Muscle layer of duodenum (tissue), 2 donors: ENCODE measurements at regions not wholly inside any gene's neighbourhood (a gene's known extent, or its start where the extent isn't known, plus 50 kb on each side); places are given as distances from the start of the nearest gene placed in this dataset.

Experiments
- H3K27ac ChIP-seq: one replicate; pipeline ENCODE4 v1.7.0; 2013; ENCODE audit warnings: mild to moderate bottlenecking, low read length
- H3K27me3 ChIP-seq: one replicate; pipeline ENCODE4 v1.7.0; 2013; ENCODE audit warnings: low read depth, mild to moderate bottlenecking, control low read depth, low read length
- H3K36me3 ChIP-seq, 2 donors: one replicate each; pipeline ENCODE4 v1.7.0; 2013; ENCODE audit warnings: low read length in 2 of 2, control low read depth in 1 of 2, mild to moderate bottlenecking in 1 of 2; ENCODE audit not compliant: insufficient read depth in 2 of 2, control insufficient read depth in 1 of 2
- H3K4me1 ChIP-seq, 2 donors: one replicate each; pipeline ENCODE4 v1.7.0; 2013; ENCODE audit warnings: low read length in 2 of 2, mild to moderate bottlenecking in 2 of 2, control low read depth in 1 of 2, moderate library complexity in 1 of 2; ENCODE audit not compliant: insufficient read depth in 2 of 2, control insufficient read depth in 1 of 2
- H3K4me3 ChIP-seq, 2 donors: one replicate each; pipeline ENCODE4 v1.7.0; 2013; ENCODE audit warnings: low read length in 2 of 2, low read depth in 1 of 2, mild to moderate bottlenecking in 1 of 2
- H3K9me3 ChIP-seq, 2 donors: one replicate each; pipeline ENCODE4 v1.7.0; 2013; ENCODE audit warnings: low read length in 2 of 2, control low read depth in 1 of 2, mild to moderate bottlenecking in 1 of 2; ENCODE audit not compliant: control insufficient read depth in 1 of 2
- donor health status: healthy.

- H3K4me1 ChIP-seq: no peaks in the 10 kb centered on the region
- H3K9me3 ChIP-seq: no peaks in the 10 kb centered on the region
- no peak overlapping the region for H3K4me3 ChIP-seq
- H3K27me3 ChIP-seq: no peaks in the 10 kb centered on the region
- no peaks in the 10 kb centered on the region for H3K36me3 ChIP-seq
- H3K27ac ChIP-seq: no peak overlapping the region
Measured at GRCh38 chr7:32393861-32394260, 96.3 kb downstream of the LSM5 start.

GRCh38 chr7:32390210-32390609 lies 100.0 kb downstream of the LSM5 start:
- no peaks in the 10 kb centered on the region for H3K9me3 ChIP-seq
- H3K27me3 ChIP-seq: no peaks in the 10 kb centered on the region

DNA sequence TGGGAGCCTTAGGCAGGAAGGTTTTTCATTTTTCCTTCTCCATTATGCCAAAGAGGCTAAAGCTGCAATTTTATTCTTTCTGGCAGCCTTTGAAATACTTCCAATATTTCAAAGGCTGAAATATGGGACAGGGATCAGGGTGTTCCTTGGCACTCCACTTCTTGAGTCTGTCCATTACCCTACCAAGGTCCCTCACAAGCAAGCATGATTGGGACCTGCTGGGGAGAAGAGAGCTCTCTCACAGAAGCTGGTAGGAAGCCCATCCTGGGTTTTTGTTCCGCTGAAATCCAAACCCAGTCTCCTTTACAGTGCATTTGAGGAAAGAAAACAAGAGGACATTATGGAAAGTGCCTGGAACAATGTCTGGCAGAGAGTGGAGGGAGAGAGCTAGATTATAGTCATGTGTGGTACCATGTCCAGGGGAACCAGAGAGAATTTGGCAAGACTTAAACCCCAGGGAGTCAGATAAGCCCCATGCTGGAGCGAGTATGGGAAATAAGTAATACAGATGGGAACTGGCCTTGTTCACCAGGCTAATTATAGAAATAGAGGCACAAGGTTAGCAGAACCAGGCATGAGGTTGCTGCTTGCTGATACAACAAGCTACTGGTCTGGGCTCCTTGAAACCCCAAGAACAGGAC lies 104.7 kb downstream of the LSM5 start:
- Histone ChIP-seq H3K27me3 (no peaks in the 10 kb centered on the region), H3K4me1 (no peaks in the 10 kb centered on the region), H3K27ac (no peak overlapping the region), H3K4me3 (no peak overlapping the region), H3K36me3 (no peaks in the 10 kb centered on the region), H3K9me3 (no peaks in the 10 kb centered on the region)

More at GRCh38 chr7:32390210-32390609, 100.0 kb downstream of the LSM5 start:
- H3K4me3 ChIP-seq: no peak overlapping the region
- H3K4me1 ChIP-seq: no peaks in the 10 kb centered on the region
- H3K27ac ChIP-seq: no peak overlapping the region
- no peaks in the 10 kb centered on the region for H3K36me3 ChIP-seq

- H3K4me1 ChIP-seq: no peaks in the 10 kb centered on the region
- H3K27ac ChIP-seq: no peak overlapping the region
- H3K9me3 ChIP-seq: no peaks in the 10 kb centered on the region
- no peak overlapping the region for H3K4me3 ChIP-seq
- H3K36me3 ChIP-seq: no peaks in the 10 kb centered on the region
- no peaks in the 10 kb centered on the region for H3K27me3 ChIP-seq
Measured at GRCh38 chr7:32381024-32381601, 109.1 kb downstream of the LSM5 start.

DNA sequence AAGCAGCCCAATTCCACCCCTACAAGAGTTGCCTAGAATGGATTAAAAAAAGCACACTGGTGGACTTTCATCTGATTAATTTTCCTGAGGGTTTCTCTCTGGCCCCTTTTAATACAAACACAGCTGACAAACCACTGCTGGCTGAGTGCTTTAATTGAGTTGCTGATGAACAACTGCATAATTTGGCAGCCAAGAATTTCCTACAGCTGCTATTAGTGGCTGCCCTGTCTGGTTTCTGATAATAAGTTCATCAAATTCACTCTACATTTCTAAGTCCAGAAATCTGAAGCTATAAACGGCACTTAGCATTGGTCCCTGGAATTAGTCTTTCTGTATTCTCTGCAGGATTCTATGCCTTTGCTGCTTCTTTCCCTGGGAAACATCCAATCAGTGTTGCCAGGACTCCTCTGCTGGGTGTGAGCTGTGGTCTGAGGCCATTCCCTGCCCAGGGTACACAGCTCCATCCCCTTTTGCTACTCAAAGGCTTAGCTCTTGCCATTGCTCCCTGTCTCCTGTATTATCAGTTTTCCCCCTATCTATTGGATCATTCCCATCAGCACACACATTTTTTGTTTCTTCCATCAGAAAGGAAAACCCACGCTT lies 110.6 kb downstream of the LSM5 start:
- Histone ChIP-seq H3K27me3 (no peaks in the 10 kb centered on the region), H3K27ac (no peak overlapping the region), H3K4me1 (no peaks in the 10 kb centered on the region)

GRCh38 chr7:32378988-32379387 lies 111.2 kb downstream of the LSM5 start:
- Histone ChIP-seq H3K4me3 (no peak overlapping the region), H3K27me3 (no peaks in the 10 kb centered on the region), H3K4me1 (no peaks in the 10 kb centered on the region), H3K27ac (no peak overlapping the region), H3K36me3 (no peaks in the 10 kb centered on the region), H3K9me3 (no peaks in the 10 kb centered on the region)

More for the DNA sequence above, 110.6 kb downstream of the LSM5 start:
- Histone ChIP-seq H3K9me3 (no peaks in the 10 kb centered on the region), H3K36me3 (no peaks in the 10 kb centered on the region), H3K4me3 (no peak overlapping the region)

DNA sequence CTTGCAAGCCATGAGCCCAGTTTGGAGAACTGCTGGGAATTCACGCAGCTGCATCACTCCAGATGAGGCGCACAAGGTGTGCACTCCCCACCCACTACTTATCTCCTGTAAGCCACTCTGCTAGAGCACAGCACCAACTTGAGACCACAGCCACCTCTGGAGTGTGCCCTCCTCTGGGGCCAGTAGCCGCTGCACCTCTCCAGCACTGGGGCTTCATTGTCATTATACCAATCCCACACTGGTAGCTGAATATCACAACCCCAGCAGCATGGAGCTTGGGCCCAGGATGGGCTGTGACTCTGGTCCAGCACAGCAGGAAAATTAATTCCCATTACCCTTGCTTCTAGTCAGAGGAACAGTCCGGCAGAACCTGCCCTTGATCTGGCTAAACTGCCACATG lies 125.6 kb downstream of the LSM5 start:
- H3K4me1 ChIP-seq: no peaks in the 10 kb centered on the region
- H3K27ac ChIP-seq: no peak overlapping the region
- H3K27me3 ChIP-seq: no peaks in the 10 kb centered on the region
- no peaks in the 10 kb centered on the region for H3K36me3 ChIP-seq
- peaks cover 0 to 20% of the 10 kb centered on the region in 2 donors for H3K9me3 ChIP-seq
- no peak overlapping the region for H3K4me3 ChIP-seq

GRCh38 chr7:32360127-32360526 lies 130.1 kb downstream of the LSM5 start:
- no peaks in the 10 kb centered on the region for H3K4me1 ChIP-seq
- H3K9me3 ChIP-seq: no peaks in the 10 kb centered on the region
- no peaks in the 10 kb centered on the region for H3K27me3 ChIP-seq
- H3K36me3 ChIP-seq: no peaks in the 10 kb centered on the region
- H3K27ac ChIP-seq: no peak overlapping the region
- H3K4me3 ChIP-seq: no peak overlapping the region

GRCh38 chr7:32357535-32358277 lies 132.5 kb downstream of the LSM5 start:
- Histone ChIP-seq H3K27ac (no peak overlapping the region), H3K27me3 (no peaks in the 10 kb centered on the region), H3K4me3 (no peak overlapping the region), H3K4me1 (no peaks in the 10 kb centered on the region), H3K36me3 (no peaks in the 10 kb centered on the region), H3K9me3 (no peaks in the 10 kb centered on the region)

DNA sequence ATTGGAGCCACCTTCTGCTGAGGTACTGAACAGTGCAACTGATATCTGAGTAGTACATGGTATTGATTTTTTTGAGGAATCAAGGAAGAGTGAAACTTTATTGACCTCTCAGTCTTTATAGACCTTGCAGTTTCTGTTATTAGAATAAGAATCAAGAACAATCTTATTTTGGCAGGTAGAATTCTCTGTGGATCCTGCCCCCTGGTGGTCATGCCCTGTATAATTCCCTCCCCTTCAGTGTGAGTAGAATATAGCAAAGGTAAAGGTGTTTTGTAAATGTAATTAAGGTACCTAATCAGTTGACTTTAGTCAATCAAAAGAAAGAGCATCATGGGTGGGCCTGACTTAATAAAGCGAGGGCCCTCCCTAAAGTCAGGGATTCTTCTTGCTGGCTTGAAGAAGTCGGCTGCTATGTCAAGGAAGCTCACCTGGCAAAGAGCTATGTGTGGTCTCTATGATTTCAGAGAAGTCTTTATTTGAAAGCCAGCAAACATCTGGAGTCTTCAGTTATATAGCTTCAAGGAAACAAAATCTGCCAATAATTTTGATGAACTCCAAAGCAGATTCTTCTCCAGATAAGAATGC lies 142.8 kb downstream of the LSM5 start:
- H3K4me1 ChIP-seq: no peaks in the 10 kb centered on the region
- H3K27me3 ChIP-seq: no peaks in the 10 kb centered on the region
- no peaks in the 10 kb centered on the region for H3K9me3 ChIP-seq
- no peak overlapping the region for H3K4me3 ChIP-seq
- no peaks in the 10 kb centered on the region for H3K36me3 ChIP-seq
- H3K27ac ChIP-seq: no peak overlapping the region

DNA sequence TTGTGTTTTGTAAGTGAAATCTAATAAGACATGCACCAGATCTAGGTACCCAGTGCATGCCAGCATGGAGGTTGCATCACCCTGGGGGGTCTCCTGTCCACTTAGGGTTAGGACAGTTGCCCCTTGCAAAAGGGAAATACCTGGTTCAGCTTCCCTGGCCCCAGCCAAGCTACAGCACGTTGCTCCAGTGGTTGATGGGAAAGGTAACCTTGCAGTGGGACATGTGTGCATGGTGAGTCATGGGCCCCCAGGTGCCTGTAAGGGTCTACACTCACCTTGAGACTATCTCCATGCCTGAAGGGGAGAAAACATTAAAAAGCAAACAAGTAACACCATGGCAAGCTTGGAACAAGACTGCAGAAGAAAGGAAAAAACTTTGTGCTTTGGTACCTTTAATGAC lies 143.9 kb downstream of the LSM5 start:
- Histone ChIP-seq H3K9me3 (no peaks in the 10 kb centered on the region), H3K27me3 (no peaks in the 10 kb centered on the region), H3K4me1 (no peaks in the 10 kb centered on the region), H3K4me3 (no peak overlapping the region), H3K27ac (no peak overlapping the region), H3K36me3 (no peaks in the 10 kb centered on the region)
